ENCODE measurements at regions not wholly inside any gene's neighbourhood (a gene's known extent, or its start where the extent isn't known, plus 50 kb on each side); places are given as distances from the start of the nearest gene placed in this dataset.

GRCh38 chr2:898319-898718 is 52.3 kb upstream of the SNTG2 start:
- H3K27ac Mint-ChIP-seq = no peak overlapping the region
- intact Hi-C loops (cut with micrococcal nuclease) = no loop called here

DNA sequence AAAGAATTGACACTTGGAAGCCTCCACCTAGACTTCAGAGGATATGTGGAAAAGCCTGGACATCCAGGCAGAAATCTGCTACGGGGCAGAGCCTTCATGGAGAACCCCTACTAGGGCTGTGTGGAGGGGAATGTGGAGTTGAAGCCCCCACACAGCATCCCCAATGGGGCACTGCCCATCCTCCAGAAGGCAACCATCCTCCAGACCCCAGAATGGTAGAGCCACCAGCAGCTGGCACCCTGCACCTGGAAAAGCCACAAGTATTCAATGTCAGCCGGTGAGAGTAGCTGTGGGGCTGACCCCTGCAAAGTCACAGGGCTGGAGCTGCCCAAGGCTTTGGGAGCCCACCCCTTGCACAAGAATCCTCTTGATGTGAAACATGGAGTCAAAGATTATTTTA is 53.6 kb upstream of the SNTG2 start:
- H3K27me3 Mint-ChIP-seq = peaks cover 5% of the 10 kb centered on the region
- H3K36me3 Mint-ChIP-seq (ENCODE audit: low read depth) = no peaks in the 10 kb centered on the region
- no peak for ATAC-seq (ENCODE audit: low read depth)

More at GRCh38 chr2:898319-898718, 52.3 kb upstream of the SNTG2 start:
- peaks cover 24% of the 10 kb centered on the region for H3K9me3 Mint-ChIP-seq
- no peaks in the 10 kb centered on the region for H3K27me3 Mint-ChIP-seq
- CTCF ChIA-PET = no interaction called here
- no peaks in the 10 kb centered on the region for H3K4me1 Mint-ChIP-seq
- no peak for DNase-seq
- H3K4me3 Mint-ChIP-seq = no peak overlapping the region
- TF ChIP-seq CTCF (IDR thresholded peaks at IDR 0.05) = no peak
- H3K36me3 Mint-ChIP-seq (ENCODE audit: low read depth) = no peaks in the 10 kb centered on the region
- ATAC-seq (ENCODE audit: low read depth) = no peak
- POLR2A ChIA-PET = no interaction called here

GRCh38 chr2:893311-893710 is 57.3 kb upstream of the SNTG2 start:
- no peak for ATAC-seq (ENCODE audit: low read depth)

More for the DNA sequence above, 53.6 kb upstream of the SNTG2 start:
- intact Hi-C loops (cut with micrococcal nuclease) = no loop called here
- Mint-ChIP-seq H3K27ac (no peak overlapping the region), H3K9me3 (peaks cover 24% of the 10 kb centered on the region), H3K4me3 (no peak overlapping the region), H3K4me1 (no peaks in the 10 kb centered on the region)
- CTCF ChIA-PET = no interaction called here
- POLR2A ChIA-PET = no interaction called here
- no peak for TF ChIP-seq CTCF (IDR thresholded peaks at IDR 0.05)
- DNase-seq = no peak

DNA sequence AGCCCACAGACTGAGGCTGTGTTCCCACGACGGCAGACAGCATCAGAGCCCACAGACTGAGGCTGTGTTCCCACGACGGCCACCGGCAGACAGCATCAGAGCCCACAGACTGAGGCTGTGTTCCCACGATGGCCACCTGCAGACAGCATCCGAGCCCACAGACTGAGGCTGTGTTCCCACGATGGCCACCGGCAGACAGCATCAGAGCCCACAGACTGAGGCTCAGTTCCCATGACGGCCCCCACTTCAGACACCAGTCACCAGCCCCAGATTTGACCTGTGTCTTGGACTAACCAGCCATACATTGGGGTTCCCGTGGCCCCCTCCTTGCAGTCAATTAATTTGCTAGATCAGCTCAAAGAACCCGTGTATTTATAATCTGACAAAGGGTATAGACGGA is 57.8 kb upstream of the SNTG2 start:
- Mint-ChIP-seq H3K9me3 (peaks cover 19% of the 10 kb centered on the region), H3K4me3 (no peak overlapping the region), H3K36me3 (ENCODE audit: low read depth) (no peaks in the 10 kb centered on the region), H3K4me1 (no peaks in the 10 kb centered on the region), H3K27me3 (peaks cover 16% of the 10 kb centered on the region), H3K27ac (no peak overlapping the region)
- CTCF ChIA-PET = no interaction called here
- no peak for TF ChIP-seq CTCF (IDR thresholded peaks at IDR 0.05)
- POLR2A ChIA-PET = no interaction called here
- intact Hi-C loops (cut with micrococcal nuclease) = no loop called here
- DNase-seq (no peak), ATAC-seq (ENCODE audit: low read depth) (no peak)

More at GRCh38 chr2:893311-893710, 57.3 kb upstream of the SNTG2 start:
- H3K27ac Mint-ChIP-seq = no peak overlapping the region
- CTCF ChIA-PET = no interaction called here
- peaks cover 20% of the 10 kb centered on the region for H3K9me3 Mint-ChIP-seq
- H3K36me3 Mint-ChIP-seq (ENCODE audit: low read depth) = no peaks in the 10 kb centered on the region
- H3K4me1 Mint-ChIP-seq = no peaks in the 10 kb centered on the region
- POLR2A ChIA-PET = no interaction called here
- peaks cover 14% of the 10 kb centered on the region for H3K27me3 Mint-ChIP-seq
- no peak for DNase-seq
- H3K4me3 Mint-ChIP-seq = no peak overlapping the region
- intact Hi-C loops (cut with micrococcal nuclease) = no loop called here
- no peak for TF ChIP-seq CTCF (IDR thresholded peaks at IDR 0.05)

GRCh38 chr2:892401-892800 is 58.2 kb upstream of the SNTG2 start:
- ATAC-seq (ENCODE audit: low read depth) (no peak), DNase-seq (no peak)
- Mint-ChIP-seq H3K27me3 (peaks cover 17% of the 10 kb centered on the region), H3K36me3 (ENCODE audit: low read depth) (no peaks in the 10 kb centered on the region), H3K4me1 (no peaks in the 10 kb centered on the region), H3K27ac (no peak overlapping the region), H3K4me3 (no peak overlapping the region), H3K9me3 (peaks cover 15% of the 10 kb centered on the region)
- ChIA-PET POLR2A (no interaction called here), CTCF (no interaction called here)
- TF ChIP-seq CTCF (IDR thresholded peaks at IDR 0.05) = no peak
- intact Hi-C loops (cut with micrococcal nuclease) = no loop called here

Data from activated B cell treated with CpG ODN at 0.5 μM for 24 hours (primary cell).